ENCODE measurements at regions not wholly inside any gene's neighbourhood (a gene's known extent, or its start where the extent isn't known, plus 50 kb on each side); places are given as distances from the start of the nearest gene placed in this dataset.

DNA sequence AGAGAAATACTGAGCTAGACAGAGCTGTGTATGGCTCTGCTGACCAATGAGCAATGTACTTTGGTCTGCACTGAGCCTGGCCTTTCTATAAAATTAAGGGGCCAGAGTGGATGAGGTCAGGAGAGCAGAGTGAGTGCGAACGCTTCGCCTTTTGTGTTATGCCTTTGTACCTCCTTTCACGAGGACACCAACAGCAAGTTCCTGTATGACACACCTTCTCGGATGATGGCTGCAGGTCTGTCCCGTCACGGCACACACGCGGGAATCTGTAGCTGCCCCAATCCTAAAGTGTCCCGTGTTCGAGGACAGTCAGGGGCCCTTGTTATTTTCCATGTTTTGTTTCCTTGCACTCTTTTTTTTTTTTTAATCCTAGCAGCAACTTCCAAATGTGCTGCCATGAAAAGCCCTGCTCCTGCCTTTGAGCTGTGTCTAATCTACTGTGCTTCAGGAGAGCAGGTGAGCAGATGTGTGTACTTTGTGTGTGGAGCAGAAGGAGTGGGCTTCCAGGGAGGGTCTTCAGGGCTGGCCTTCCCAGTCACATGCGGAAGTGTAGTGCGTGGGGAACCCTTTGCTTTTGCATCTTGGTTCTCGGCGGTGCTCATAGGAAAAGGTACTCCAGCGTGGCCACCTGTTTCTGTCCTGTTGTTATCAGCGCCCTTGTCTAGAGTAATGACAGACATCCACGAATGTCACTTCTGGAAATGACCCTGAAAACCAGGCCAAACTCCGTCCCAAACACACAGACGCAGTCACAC is 213.2 kb downstream of the NDUFA10 start:
- TF ChIP-seq, protein P1, sequence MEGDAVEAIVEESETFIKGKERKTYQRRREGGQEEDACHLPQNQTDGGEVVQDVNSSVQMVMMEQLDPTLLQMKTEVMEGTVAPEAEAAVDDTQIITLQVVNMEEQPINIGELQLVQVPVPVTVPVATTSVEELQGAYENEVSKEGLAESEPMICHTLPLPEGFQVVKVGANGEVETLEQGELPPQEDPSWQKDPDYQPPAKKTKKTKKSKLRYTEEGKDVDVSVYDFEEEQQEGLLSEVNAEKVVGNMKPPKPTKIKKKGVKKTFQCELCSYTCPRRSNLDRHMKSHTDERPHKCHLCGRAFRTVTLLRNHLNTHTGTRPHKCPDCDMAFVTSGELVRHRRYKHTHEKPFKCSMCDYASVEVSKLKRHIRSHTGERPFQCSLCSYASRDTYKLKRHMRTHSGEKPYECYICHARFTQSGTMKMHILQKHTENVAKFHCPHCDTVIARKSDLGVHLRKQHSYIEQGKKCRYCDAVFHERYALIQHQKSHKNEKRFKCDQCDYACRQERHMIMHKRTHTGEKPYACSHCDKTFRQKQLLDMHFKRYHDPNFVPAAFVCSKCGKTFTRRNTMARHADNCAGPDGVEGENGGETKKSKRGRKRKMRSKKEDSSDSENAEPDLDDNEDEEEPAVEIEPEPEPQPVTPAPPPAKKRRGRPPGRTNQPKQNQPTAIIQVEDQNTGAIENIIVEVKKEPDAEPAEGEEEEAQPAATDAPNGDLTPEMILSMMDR (tag by site-specific recombination; IDR thresholded peaks at IDR 0.05): no peak
- TF ChIP-seq ZNF10 (tag by site-specific recombination; IDR thresholded peaks at IDR 0.05) (no peak), TCF7L2 (IDR thresholded peaks at IDR 0.05; ENCODE audit: borderline replicate concordance, low read depth, low read length) (no peak)

Measured in HEK293 (cell line).